ENCODE measurements at regions not wholly inside any gene's neighbourhood (a gene's known extent, or its start where the extent isn't known, plus 50 kb on each side); places are given as distances from the start of the nearest gene placed in this dataset.

- Histone ChIP-seq H3K36me3 (ENCODE audit: insufficient read depth, low read length) (no peaks in the 10 kb centered on the region), H3K27me3 (ENCODE audit: control insufficient read depth in 1 of 2, insufficient read depth in 2 of 2, low read length in 2 of 2) (no peaks in the 10 kb centered on the region), H3K4me3 (ENCODE audit: low read depth in 1 of 2, low read length in 2 of 2) (no peak overlapping the region), H3K4me1 (ENCODE audit: insufficient read depth, low read length) (no peaks in the 10 kb centered on the region), H3K9ac (ENCODE audit: low read length) (no peak overlapping the region), H3K9me3 (ENCODE audit: low read length) (no peaks in the 10 kb centered on the region), H3K27ac (ENCODE audit: low read depth, low read length) (no peak overlapping the region)
These were observed 143.4 kb downstream of the CYRIA start for GRCh38 chr2:16522031-16522831.

- no peaks in the 10 kb centered on the region for H3K9me3 ChIP-seq (ENCODE audit: low read length)
- no peaks in the 10 kb centered on the region for H3K4me1 ChIP-seq (ENCODE audit: insufficient read depth, low read length)
- no peak overlapping the region for H3K27ac ChIP-seq (ENCODE audit: low read depth, low read length)
- no peak overlapping the region for H3K9ac ChIP-seq (ENCODE audit: low read length)
- no peak overlapping the region for H3K4me3 ChIP-seq (ENCODE audit: low read depth in 1 of 2, low read length in 2 of 2)
- H3K27me3 ChIP-seq (ENCODE audit: control insufficient read depth in 1 of 2, insufficient read depth in 2 of 2, low read length in 2 of 2), result no peaks in the 10 kb centered on the region
- no peaks in the 10 kb centered on the region for H3K36me3 ChIP-seq (ENCODE audit: insufficient read depth, low read length)
These were observed 144.7 kb downstream of the CYRIA start for GRCh38 chr2:16520891-16521290.

- no peaks in the 10 kb centered on the region for H3K4me1 ChIP-seq (ENCODE audit: insufficient read depth, low read length)
- H3K9me3 ChIP-seq (ENCODE audit: low read length), result no peaks in the 10 kb centered on the region
- no peaks in the 10 kb centered on the region for H3K36me3 ChIP-seq (ENCODE audit: insufficient read depth, low read length)
- no peaks in the 10 kb centered on the region for H3K27me3 ChIP-seq (ENCODE audit: control insufficient read depth in 1 of 2, insufficient read depth in 2 of 2, low read length in 2 of 2)
- H3K27ac ChIP-seq (ENCODE audit: low read depth, low read length), result no peak overlapping the region
- no peak overlapping the region for H3K9ac ChIP-seq (ENCODE audit: low read length)
- no peak overlapping the region for H3K4me3 ChIP-seq (ENCODE audit: low read depth in 1 of 2, low read length in 2 of 2)
These were observed 149.9 kb downstream of the CYRIA start for GRCh38 chr2:16515696-16516095.

- Histone ChIP-seq H3K9me3 (ENCODE audit: low read length) (no peaks in the 10 kb centered on the region), H3K4me3 (ENCODE audit: low read depth in 1 of 2, low read length in 2 of 2) (no peak overlapping the region), H3K9ac (ENCODE audit: low read length) (no peak overlapping the region), H3K27me3 (ENCODE audit: control insufficient read depth in 1 of 2, insufficient read depth in 2 of 2, low read length in 2 of 2) (peaks cover 6% of the 10 kb centered on the region in 2 donors), H3K27ac (ENCODE audit: low read depth, low read length) (no peak overlapping the region), H3K4me1 (ENCODE audit: insufficient read depth, low read length) (no peaks in the 10 kb centered on the region), H3K36me3 (ENCODE audit: insufficient read depth, low read length) (no peaks in the 10 kb centered on the region)
These were observed 152.0 kb downstream of the CYRIA start for GRCh38 chr2:16513626-16514025.

- no peaks in the 10 kb centered on the region for H3K36me3 ChIP-seq (ENCODE audit: insufficient read depth, low read length)
- H3K9me3 ChIP-seq (ENCODE audit: low read length), result no peaks in the 10 kb centered on the region
- H3K27ac ChIP-seq (ENCODE audit: low read depth, low read length), result no peak overlapping the region
- no peak overlapping the region for H3K4me3 ChIP-seq (ENCODE audit: low read depth in 1 of 2, low read length in 2 of 2)
- H3K27me3 ChIP-seq (ENCODE audit: control insufficient read depth in 1 of 2, insufficient read depth in 2 of 2, low read length in 2 of 2), result peaks cover 18 to 19% of the 10 kb centered on the region in 2 donors
- no peaks in the 10 kb centered on the region for H3K4me1 ChIP-seq (ENCODE audit: insufficient read depth, low read length)
- H3K9ac ChIP-seq (ENCODE audit: low read length), result no peak overlapping the region
These were observed 154.6 kb downstream of the CYRIA start for GRCh38 chr2:16511041-16511440.

GRCh38 chr2:16509042-16509441 is 156.6 kb downstream of the CYRIA start:
- Histone ChIP-seq H3K4me3 (ENCODE audit: low read depth in 1 of 2, low read length in 2 of 2) (no peak overlapping the region), H3K9me3 (ENCODE audit: low read length) (no peaks in the 10 kb centered on the region), H3K27me3 (ENCODE audit: control insufficient read depth in 1 of 2, insufficient read depth in 2 of 2, low read length in 2 of 2) (peaks cover 18 to 19% of the 10 kb centered on the region in 2 donors), H3K27ac (ENCODE audit: low read depth, low read length) (no peak overlapping the region), H3K36me3 (ENCODE audit: insufficient read depth, low read length) (no peaks in the 10 kb centered on the region), H3K4me1 (ENCODE audit: insufficient read depth, low read length) (no peaks in the 10 kb centered on the region), H3K9ac (ENCODE audit: low read length) (no peak overlapping the region)

GRCh38 chr2:16508490-16508851 is 157.2 kb downstream of the CYRIA start:
- Histone ChIP-seq H3K4me1 (ENCODE audit: insufficient read depth, low read length) (no peaks in the 10 kb centered on the region), H3K4me3 (ENCODE audit: low read depth in 1 of 2, low read length in 2 of 2) (peak overlapping the region in 1 of 2 donors; percentile 1), H3K9me3 (ENCODE audit: low read length) (no peaks in the 10 kb centered on the region), H3K36me3 (ENCODE audit: insufficient read depth, low read length) (no peaks in the 10 kb centered on the region), H3K9ac (ENCODE audit: low read length) (no peak overlapping the region), H3K27me3 (ENCODE audit: control insufficient read depth in 1 of 2, insufficient read depth in 2 of 2, low read length in 2 of 2) (peaks cover 18 to 19% of the 10 kb centered on the region in 2 donors), H3K27ac (ENCODE audit: low read depth, low read length) (no peak overlapping the region)

- H3K4me3 ChIP-seq (ENCODE audit: low read depth in 1 of 2, low read length in 2 of 2), result peak overlapping the region in 1 of 2 donors; percentile 1
These were observed 157.8 kb downstream of the CYRIA start for GRCh38 chr2:16507655-16508489.

GRCh38 chr2:16506366-16506765 is 159.3 kb downstream of the CYRIA start:
- Histone ChIP-seq H3K4me3 (ENCODE audit: low read depth in 1 of 2, low read length in 2 of 2) (no peak overlapping the region), H3K4me1 (ENCODE audit: insufficient read depth, low read length) (no peaks in the 10 kb centered on the region), H3K27ac (ENCODE audit: low read depth, low read length) (no peak overlapping the region), H3K36me3 (ENCODE audit: insufficient read depth, low read length) (no peaks in the 10 kb centered on the region), H3K9me3 (ENCODE audit: low read length) (no peaks in the 10 kb centered on the region), H3K9ac (ENCODE audit: low read length) (no peak overlapping the region), H3K27me3 (ENCODE audit: control insufficient read depth in 1 of 2, insufficient read depth in 2 of 2, low read length in 2 of 2) (peaks cover 18 to 19% of the 10 kb centered on the region in 2 donors)

More at GRCh38 chr2:16507655-16508489, 157.8 kb downstream of the CYRIA start:
- no peak overlapping the region for H3K9ac ChIP-seq (ENCODE audit: low read length)
- no peak overlapping the region for H3K27ac ChIP-seq (ENCODE audit: low read depth, low read length)
- H3K9me3 ChIP-seq (ENCODE audit: low read length), result no peaks in the 10 kb centered on the region
- no peaks in the 10 kb centered on the region for H3K36me3 ChIP-seq (ENCODE audit: insufficient read depth, low read length)
- H3K27me3 ChIP-seq (ENCODE audit: control insufficient read depth in 1 of 2, insufficient read depth in 2 of 2, low read length in 2 of 2), result peaks cover 18 to 19% of the 10 kb centered on the region in 2 donors
- no peaks in the 10 kb centered on the region for H3K4me1 ChIP-seq (ENCODE audit: insufficient read depth, low read length)

- Histone ChIP-seq H3K9me3 (ENCODE audit: low read length) (no peaks in the 10 kb centered on the region), H3K27me3 (ENCODE audit: control insufficient read depth in 1 of 2, insufficient read depth in 2 of 2, low read length in 2 of 2) (no peaks in the 10 kb centered on the region), H3K27ac (ENCODE audit: low read depth, low read length) (no peak overlapping the region), H3K9ac (ENCODE audit: low read length) (no peak overlapping the region), H3K36me3 (ENCODE audit: insufficient read depth, low read length) (no peaks in the 10 kb centered on the region), H3K4me3 (ENCODE audit: low read depth in 1 of 2, low read length in 2 of 2) (no peak overlapping the region), H3K4me1 (ENCODE audit: insufficient read depth, low read length) (no peaks in the 10 kb centered on the region)
These were observed 168.9 kb downstream of the CYRIA start for GRCh38 chr2:16496426-16497388.
